Tibial nerve (tissue), 1 donor: ENCODE measurements at regions not wholly inside any gene's neighbourhood (a gene's known extent, or its start where the extent isn't known, plus 50 kb on each side); places are given as distances from the start of the nearest gene placed in this dataset. TPM values are rescaled to one million over a fixed set of nuclear protein-coding genes. Genes with fewer than 3 reads are reported as not detected.

ENCODE experiments used
- small RNA-seq: library from RNA; depleted of rRNA; stranded (forward); fragments of <200 nt; gene quantifications from one replicate; pipeline ENCODE3, GENCODE V24; 2016

Small RNAs in the stretch of these regions (small RNA-seq; reads per million reads assigned to genes)
- gene LINC02110, result not detected
